Caki2 (cell line): ENCODE measurements at regions not wholly inside any gene's neighbourhood (a gene's known extent, or its start where the extent isn't known, plus 50 kb on each side); places are given as distances from the start of the nearest gene placed in this dataset.
"Not testable (repeated sequence)": the region's sequence is repeated elsewhere in the genome, so short reads cannot be mapped to it uniquely, and the experiment has no call there.

Experiments
- DNase-seq: peaks from one replicate; pipeline ENCODE4 v3.0.0-alpha.2; 2015; ENCODE audit warnings: low read depth
- in situ Hi-C: cut with HindIII; loops from 2 replicates; pipeline ENCODE4 v1.10.0; 2016; ENCODE audit warnings: low sequenced_read_pairs, low pct_unique_long_range_greater_than_20kb, mixed read lengths

- in situ Hi-C loops, DNase-seq: not testable (repeated sequence)
Measured at GRCh38 chr1:166695834-166696233, 143.4 kb upstream of the POGK start.

DNA sequence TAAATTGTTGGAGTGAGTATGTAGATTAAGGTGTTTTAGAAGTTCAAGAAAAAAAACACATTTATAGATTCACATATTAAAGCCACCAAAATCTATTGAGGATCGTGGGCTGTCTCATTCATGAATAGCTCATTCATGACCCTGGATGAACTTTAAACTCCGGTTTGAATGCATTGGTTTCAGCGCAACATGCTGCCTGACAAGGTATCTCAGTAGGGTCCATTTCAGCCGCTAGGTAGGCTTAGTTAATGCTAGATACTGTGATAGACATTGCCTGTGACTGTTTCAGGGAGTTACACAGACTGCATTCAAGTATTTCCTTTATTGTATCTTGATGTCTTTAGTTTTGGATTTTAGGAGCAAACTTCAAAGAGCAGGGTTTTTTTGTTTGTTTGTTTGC lies 140.5 kb upstream of the POGK start:
- in situ Hi-C loops = no loop called here
- no peak for DNase-seq

DNA sequence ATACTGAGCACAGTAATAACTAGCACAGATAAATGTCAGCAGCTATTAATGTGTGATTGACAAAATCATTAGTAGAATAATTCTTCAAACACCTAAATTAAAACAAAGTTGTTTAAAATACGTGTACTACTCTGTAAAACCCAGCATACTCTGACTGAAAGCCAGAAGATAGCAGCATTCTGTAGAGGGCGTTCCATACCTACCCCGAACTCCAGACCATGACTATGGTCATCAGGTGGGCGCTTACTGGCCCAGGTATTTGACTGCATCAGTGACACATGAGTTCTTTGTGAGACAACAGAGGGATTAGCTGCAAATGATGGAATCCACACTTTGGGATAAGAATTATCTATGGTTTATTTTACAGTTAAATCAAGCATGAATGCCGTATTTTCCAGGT lies 139.7 kb upstream of the POGK start:
- DNase-seq = no peak
- in situ Hi-C loops = no loop called here

DNA sequence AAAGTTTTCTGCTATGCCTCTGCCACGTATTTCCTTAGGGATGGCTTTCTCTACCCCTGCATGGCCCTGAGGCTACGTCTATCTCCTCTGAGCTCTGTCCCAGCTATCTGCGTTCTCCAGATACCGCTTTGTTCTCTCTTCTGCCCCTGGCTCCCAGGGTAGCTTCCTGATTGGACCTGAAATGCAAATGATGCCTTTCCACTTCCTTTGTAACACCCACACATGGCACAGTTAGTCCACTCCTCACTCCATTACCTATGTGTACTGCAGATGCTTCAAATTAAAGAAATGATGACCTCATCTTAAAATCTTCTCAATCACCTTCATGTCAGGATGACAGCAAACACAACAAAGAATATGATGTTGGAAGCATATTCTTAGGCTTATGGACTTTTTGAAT lies 138.6 kb upstream of the POGK start:
- in situ Hi-C loops = no loop called here
- DNase-seq = no peak

- in situ Hi-C loops = no loop called here
- no peak for DNase-seq
Measured at GRCh38 chr1:166701603-166702100, 137.6 kb upstream of the POGK start.

- in situ Hi-C loops = no loop called here
- no peak for DNase-seq
Measured at GRCh38 chr1:166703141-166703540, 136.1 kb upstream of the POGK start.

DNA sequence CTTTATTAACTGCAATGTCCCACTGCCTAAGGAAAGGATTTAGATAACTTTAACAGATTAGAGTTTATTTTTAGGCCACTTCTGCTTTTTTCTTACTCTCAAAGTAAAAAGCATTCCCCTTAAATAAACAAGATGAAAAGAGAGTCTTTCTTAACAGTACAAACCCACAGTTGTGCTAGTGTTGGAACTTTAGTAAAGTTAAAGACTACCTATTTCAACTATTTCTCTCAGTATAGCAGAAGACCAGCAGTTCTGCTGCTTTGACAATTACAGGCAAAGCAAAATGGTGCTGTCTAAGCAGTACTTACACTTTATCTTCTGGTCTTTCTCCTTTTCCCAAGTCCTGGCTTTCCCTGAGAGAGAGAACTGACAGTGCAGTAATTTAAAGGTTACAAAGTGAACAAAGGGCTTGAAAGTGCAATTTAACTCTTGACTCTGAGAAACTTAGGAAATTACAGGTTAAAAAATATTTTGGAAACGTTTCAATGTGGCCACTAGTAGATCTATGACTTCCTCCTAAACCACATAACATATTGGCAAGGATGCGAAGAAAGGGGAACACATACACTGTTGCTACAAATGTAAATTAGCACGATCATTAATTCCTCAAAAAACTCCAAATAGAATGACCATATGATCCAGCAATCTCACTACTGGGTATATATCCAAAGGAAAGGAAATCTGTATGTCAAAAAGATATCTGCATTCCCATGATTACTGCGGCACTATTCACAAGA lies 135.4 kb upstream of the POGK start:
- DNase-seq = no peak
- in situ Hi-C loops = no loop called here

DNA sequence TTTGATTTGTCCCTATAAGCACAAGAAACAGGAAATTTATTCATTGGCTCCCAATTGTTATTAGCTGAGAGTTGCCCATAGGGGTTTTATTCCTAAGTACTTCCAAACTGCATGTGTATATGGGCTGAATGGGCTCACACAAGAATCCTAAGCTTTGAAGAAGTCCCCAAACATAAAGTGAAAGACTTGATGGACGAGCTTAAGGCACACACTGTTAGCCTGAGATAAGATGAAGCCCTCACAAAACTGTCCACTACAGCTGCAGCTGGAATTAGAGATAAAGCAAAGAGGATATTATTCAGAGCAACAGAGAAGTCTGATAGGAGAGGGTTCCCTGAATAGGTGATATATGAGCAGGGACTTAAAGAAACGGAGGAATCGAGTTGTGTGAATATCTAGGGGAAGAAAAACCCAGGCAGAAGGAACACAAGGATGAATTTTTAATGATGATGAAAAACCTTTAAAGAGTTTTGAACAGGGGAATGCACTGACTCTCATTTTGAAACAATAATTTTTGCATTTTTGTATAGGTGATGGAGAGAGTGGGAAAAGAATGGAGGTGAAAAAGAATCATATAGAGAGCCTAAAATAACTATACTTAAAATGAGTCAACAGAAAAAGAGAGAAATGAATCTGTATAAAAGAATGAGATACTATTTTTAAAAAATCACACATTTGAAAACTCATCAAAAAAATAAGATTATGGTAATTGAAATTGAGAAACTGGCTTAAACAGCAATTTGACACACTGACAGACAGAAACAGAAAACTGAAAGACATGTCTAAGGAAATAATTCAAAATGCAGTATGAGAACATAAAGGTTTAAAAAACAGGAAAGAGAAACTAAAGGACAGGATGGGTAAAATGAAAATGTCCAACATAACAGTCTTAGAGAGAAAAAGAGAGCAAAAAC lies 133.6 kb upstream of the POGK start:
- DNase-seq = no peak
- in situ Hi-C loops = no loop called here

- in situ Hi-C loops = no loop called here
- DNase-seq = no peak
Measured at GRCh38 chr1:166716620-166717019, 122.7 kb upstream of the POGK start.

DNA sequence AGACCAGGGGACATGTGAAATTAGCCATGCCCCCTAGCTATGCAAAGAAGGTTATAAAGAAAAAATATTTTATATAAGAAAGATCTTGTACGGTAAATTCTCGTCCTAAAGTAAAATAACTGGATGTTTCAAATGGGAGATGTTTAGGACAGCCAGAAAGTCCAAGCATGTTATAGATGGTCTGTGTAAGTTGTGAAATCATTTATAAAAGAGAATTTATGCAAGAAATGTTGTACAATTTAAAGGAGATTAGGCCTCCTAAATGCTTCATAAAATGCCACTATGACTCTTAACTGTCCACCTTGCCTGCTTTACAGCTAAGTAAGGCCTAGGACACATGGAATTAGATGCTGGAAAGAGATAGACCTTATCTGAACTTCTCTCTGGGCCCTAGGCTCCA lies 118.1 kb upstream of the POGK start:
- DNase-seq = no peak
- in situ Hi-C loops = no loop called here

DNA sequence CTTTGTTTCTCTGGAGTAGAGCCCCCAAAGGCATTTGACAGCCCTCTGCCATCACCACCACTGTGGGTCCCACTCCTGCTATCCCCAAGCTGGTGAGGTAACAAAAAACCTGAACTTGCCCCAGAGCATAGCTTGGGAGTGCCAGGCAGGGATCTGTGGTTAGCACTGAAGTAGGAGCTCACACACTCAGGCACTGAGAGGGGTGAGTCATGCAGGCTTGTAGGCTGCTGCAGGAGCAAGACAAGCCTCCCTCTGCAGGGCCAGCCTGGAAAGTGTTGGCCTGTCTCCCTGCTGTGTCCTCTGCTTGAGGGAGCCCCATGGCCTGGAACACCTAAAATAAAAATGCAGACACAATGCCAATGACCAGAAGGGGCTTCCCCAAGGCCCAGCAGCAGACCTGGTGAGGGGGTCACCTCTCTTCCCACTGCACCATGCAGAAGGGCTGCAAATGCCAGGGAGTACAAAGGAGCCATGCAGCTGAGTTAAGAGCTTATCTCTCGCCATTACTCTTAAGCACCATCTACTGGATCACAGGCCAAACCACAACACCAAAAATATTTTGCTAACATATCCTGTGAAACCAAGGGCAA lies 108.9 kb upstream of the POGK start:
- peak; percentile 7 for DNase-seq
- in situ Hi-C loops = no loop called here

- in situ Hi-C loops = no loop called here
- no peak for DNase-seq
Measured at GRCh38 chr1:166738140-166738539, 101.1 kb upstream of the POGK start.

- in situ Hi-C loops = no loop called here
- no peak for DNase-seq
Measured at GRCh38 chr1:166738873-166739272, 100.4 kb upstream of the POGK start.

DNA sequence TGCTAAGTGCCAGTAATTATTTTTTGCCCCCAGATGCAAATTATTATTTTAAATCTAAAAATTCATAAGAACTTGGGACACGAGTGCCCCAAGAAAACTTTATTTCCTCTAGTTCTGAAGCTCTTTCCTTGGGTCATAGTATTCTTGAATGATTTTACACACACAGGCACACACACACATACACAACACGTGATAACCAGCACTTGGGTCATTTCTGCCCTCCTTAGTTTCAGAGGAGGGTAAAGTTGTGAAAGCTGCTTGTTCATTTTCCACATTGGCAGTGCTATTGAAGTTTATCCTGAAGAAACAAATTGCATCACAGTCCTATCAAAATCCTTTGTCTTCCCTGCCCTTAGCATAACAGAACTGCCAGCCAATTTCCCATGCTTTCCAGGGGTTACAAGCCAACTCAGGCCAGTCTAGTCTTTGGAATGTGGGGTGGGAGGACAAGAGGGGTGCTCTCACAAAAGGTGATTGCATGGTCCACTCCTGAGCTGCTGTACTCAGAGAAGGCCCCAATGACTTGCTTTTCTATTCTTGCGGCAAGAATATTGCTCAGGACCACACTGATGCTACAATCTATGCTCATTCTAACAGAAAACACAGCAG lies 98.5 kb upstream of the POGK start:
- in situ Hi-C loops = no loop called here
- no peak for DNase-seq

DNA sequence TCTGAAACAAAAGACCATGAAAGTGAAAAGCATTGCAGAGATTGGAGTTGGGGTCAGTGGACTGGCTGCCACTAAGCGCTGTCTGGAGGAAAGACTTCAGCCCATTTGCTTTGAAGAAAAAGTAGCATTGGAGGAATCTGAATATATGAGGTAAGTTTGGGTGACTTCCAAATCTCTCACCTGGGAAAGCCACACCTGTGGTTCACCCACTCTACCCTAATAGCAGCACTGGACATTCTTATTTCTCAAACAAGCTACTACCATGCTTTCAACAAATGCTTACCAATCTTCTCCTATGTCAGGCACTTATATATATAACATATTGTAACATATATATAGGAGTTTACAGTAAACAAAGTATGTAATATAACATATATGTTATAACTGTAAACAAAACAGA lies 76.0 kb upstream of the POGK start:
- in situ Hi-C loops = no loop called here
- no peak for DNase-seq

DNA sequence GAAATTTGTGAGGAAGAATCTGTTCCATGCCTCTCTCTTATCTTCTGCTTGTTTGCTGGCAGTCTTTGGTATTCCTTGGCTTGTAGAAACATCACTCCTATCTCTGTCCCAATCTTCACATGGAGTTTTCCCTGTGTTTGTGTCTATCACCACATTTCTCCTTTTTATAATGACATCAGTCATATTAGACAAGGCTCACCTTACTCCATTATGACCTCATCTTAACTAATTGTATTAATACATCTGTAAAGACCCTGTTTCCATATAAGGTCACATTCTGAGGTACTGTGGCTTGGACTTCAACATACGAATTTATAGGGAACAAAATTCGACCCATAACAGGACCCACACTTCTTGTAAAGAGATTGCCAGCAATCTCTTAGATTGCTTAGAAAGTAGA lies 72.3 kb upstream of the POGK start:
- no peak for DNase-seq
- in situ Hi-C loops = no loop called here

- in situ Hi-C loops, DNase-seq: not testable (repeated sequence)
Measured at GRCh38 chr1:166784646-166785045, 54.6 kb upstream of the POGK start.

DNA sequence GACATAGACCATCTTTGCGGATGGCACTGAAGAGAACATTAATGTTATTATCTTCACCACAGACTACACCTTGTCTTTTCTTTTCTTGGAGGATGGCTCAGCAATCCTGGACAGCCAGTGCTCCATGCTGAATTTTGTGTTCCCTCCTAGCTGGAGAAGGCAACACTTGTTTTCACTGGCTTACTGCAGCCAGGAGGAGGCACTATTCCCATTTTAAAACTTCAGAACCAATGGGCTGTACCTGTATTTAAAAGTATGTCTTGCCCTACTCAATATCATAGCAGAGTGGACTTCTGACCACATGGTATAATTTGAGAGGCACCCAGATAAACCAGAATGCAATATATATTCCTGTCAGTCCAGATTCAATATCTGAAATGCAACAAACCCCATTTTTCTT lies 53.3 kb upstream of the POGK start:
- no peak for DNase-seq
- in situ Hi-C loops = no loop called here

DNA sequence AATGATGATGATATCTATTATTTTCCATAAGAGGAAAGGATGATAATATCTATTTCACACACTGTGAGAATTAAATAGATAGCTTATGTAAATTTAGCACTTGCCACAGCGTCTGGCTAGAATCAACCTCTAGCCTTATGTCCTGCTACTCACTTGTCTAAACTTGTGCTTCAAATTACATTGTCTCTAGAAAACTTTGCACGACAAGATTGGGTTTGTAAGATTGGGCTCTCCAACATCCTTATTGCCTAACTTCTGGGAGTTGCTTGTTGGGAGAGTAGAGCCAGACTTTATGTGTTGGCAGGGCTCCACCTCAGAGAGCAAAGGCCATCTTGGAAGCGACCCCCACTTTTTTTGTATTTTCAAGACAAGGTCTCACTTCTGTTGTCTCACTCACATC lies 50.0 kb upstream of the POGK start:
- no peak for DNase-seq
- in situ Hi-C loops = no loop called here
